Epithelial cell of prostate (primary cell): ENCODE measurements at regions not wholly inside any gene's neighbourhood (a gene's known extent, or its start where the extent isn't known, plus 50 kb on each side); places are given as distances from the start of the nearest gene placed in this dataset.

Source experiments
- DNase-seq: peaks from one replicate; pipeline ENCODE4 v3.0.0-alpha.2; 2011; ENCODE audit warnings: low read depth, low spot score
- H3K27ac ChIP-seq: fragments of 450-650 bp; 2 replicates; pipeline ENCODE4 v1.5.1; 2017; ENCODE audit warnings: mild to moderate bottlenecking

DNA sequence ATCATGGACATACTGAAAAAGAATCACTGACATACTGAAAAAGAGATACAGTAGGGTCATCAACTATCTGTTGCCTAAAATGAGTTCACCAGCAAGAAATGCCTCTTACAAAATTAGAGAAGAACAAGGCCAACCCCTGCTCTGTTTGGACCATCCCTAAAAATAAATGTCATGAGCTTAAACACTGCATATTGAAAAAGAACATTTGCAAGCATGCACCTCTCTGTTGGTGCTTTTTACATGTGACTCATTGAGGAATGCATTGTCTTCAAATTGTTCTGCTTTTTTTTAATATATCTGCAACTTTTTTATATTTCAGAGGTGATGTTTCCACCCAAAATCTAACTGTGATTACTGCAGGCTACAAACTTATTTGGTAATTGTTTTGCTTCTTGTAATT, 233.9 kb upstream of the LRATD1 start:
- H3K27ac ChIP-seq = no peak overlapping the region
- DNase-seq = no peak

DNA sequence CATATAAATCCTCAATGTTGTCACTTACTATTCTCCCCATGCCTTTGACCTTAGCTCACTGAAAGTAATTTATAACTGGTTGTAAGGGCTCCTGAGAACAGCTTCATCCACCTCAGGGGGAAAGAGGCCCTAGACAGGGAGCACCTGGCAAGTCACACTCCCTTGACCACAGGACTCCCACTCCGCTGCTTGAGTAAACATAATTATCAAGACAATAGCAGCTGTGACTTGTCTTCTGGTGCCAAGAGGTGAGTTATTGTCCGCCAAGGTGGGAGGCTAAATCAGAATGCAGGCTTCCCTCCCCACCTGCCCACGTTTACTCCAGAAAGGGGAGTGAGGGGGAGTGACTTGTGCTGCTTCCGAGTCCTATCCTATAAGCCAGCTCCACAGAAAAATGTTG, 230.6 kb upstream of the LRATD1 start:
- no peak overlapping the region for H3K27ac ChIP-seq
- no peak for DNase-seq

GRCh38 chr2:14408695-14409094, 223.8 kb upstream of the LRATD1 start:
- DNase-seq = no peak
- no peak overlapping the region for H3K27ac ChIP-seq

GRCh38 chr2:14417551-14417950, 215.0 kb upstream of the LRATD1 start:
- peak overlapping the region; percentile 12 for H3K27ac ChIP-seq
- DNase-seq = no peak

- no peak for DNase-seq
- peak overlapping the region; percentile 12 for H3K27ac ChIP-seq
These were observed 214.4 kb upstream of the LRATD1 start for GRCh38 chr2:14418115-14418514.

- no peak for DNase-seq
- H3K27ac ChIP-seq = no peak overlapping the region
These were observed 211.7 kb upstream of the LRATD1 start for GRCh38 chr2:14420851-14421250.

GRCh38 chr2:14422426-14422825, 210.1 kb upstream of the LRATD1 start:
- DNase-seq = no peak
- H3K27ac ChIP-seq = no peak overlapping the region

- no peak overlapping the region for H3K27ac ChIP-seq
- no peak for DNase-seq
These were observed 209.2 kb upstream of the LRATD1 start for GRCh38 chr2:14423145-14423906.

DNA sequence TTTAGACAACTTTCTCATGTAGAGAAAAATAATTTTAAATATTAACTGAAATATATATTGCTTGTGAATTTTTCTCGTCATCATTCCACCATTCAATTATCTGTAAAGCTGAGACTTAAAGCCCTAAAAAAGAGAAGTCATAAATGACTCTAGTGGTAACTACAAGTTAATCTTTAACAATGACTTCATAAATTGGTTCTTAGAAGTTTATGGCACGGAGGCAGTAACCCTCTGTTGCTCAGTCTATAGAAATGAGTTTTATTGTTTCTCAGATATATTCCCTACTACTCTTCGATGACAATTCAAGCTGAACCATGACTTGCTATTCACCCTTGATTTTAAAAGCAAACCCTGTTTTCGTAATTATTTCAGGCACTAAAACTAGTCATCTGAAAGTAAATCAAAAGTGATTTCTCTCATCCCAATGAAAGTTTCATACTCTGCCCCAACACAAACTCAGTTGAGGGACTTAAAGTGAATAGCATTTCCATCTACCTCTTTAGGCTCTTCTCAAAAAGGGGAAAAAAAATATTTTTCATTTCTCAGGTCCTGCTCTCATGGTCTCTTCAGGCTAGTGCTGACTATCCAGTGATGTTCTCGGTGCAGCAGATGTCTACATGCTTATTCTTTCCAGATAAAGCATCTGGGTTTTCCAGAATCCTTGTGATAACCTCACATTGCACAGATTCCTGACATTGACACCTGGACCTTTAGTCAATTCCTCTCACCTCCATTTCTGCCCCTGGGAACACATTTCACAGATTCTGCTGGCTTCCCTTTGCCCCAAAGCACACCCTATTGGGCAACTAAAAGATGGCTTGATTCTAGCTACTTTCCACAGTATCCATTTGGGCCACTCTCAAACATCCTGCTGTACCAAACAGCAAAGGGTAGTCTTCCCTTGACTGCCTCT, 207.8 kb upstream of the LRATD1 start:
- H3K27ac ChIP-seq = no peak overlapping the region
- no peak for DNase-seq

GRCh38 chr2:14425869-14426268, 206.6 kb upstream of the LRATD1 start:
- H3K27ac ChIP-seq = no peak overlapping the region
- DNase-seq = no peak

- no peak for DNase-seq
- H3K27ac ChIP-seq = no peak overlapping the region
These were observed 204.5 kb upstream of the LRATD1 start for GRCh38 chr2:14428056-14428455.

- DNase-seq = peak; percentile 63
- H3K27ac ChIP-seq = no peak overlapping the region
These were observed 198.5 kb upstream of the LRATD1 start for GRCh38 chr2:14433946-14434495.

- H3K27ac ChIP-seq = no peak overlapping the region
- DNase-seq = no peak
These were observed 186.8 kb upstream of the LRATD1 start for GRCh38 chr2:14445670-14446069.

- DNase-seq = no peak
- no peak overlapping the region for H3K27ac ChIP-seq
These were observed 184.2 kb upstream of the LRATD1 start for GRCh38 chr2:14448340-14448739.

DNA sequence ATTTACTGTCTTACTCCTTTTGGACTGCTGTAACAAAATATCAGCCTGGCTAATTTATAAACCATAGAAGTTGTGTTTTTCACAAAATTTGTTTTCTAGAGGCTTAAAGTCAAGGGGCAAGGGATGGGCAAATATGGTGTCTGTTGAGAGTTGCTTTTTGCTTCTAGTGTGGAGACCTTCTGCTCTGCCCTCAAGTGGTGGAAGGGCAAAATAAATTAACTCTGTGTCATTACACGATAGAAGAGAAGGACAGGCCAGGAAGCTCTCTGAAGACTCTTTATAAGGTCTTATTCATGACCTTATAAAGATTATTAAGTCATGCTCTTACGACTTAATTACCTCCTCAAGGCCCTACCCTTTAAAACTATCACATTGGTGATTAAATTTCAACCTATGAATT, 181.2 kb upstream of the LRATD1 start:
- H3K27ac ChIP-seq = no peak overlapping the region
- no peak for DNase-seq

GRCh38 chr2:14454202-14454601, 178.3 kb upstream of the LRATD1 start:
- no peak overlapping the region for H3K27ac ChIP-seq
- DNase-seq = no peak

DNA sequence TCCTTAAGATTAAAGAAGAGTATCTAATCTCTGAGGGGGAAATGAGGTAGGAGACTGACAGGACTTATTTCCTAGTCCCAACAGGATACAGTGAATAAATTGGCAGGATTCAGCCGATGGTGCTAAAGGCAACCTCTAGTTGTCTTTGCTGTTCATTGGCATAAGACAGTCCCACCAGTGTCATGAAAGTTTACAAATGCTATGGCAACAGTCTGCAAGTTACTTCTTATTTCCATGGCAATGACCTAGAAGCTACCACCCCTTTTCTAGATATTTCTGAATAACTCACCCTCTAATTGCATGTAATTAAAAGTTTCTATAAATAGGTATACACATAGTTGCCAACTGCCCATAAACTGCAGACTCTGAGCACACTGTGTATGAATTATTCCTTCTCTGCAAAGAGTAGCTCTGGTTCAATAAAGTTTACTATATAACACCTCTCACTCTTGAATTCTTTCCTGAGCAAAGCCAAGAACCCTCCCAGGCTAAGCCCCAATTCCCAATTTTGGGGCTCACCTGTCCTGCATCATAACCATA, 172.7 kb upstream of the LRATD1 start:
- H3K27ac ChIP-seq = no peak overlapping the region
- no peak for DNase-seq

DNA sequence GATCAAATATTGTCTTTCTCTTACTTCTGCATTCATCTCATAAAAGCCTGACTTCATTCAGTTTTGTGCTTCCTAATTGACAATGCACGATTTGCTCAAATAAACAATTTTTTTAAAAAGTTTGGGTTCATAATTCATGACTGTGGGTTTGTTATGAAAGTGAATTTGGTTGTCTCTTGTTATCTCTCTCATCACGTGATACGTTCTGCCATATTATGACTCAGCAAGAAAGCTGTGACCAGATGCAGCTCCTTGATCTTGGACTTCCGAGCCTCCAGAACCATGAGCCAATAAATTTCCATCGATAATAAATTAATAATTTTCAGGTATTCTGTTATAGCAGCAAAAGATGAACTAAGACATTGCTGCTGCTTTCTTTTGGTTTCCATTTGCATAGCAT, 156.5 kb upstream of the LRATD1 start:
- no peak for DNase-seq
- H3K27ac ChIP-seq = no peak overlapping the region

- no peak overlapping the region for H3K27ac ChIP-seq
- DNase-seq = no peak
These were observed 153.0 kb upstream of the LRATD1 start for GRCh38 chr2:14479486-14479885.

- H3K27ac ChIP-seq = no peak overlapping the region
- DNase-seq = no peak
These were observed 152.4 kb upstream of the LRATD1 start for GRCh38 chr2:14480120-14480519.

DNA sequence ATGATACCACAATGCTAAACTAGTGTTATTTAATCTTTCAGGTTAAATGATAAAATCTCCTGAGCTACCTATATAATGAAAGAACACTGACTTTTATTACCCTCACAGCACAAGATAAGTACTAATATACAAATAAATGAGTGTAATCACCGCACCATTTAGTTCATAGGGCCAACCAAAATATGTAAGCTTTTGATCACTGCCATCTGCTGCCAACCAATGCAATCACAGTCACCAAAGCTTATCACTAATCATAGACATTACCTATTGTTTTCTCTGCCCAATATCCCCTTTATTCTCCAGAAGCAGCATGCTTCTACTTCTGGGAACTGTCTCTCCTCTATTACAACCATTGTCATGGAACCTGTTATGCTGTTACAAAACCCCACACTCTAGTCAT, 151.6 kb upstream of the LRATD1 start:
- DNase-seq = no peak
- no peak overlapping the region for H3K27ac ChIP-seq
